Thoracic aorta (tissue), 2 donors: ENCODE measurements at regions not wholly inside any gene's neighbourhood (a gene's known extent, or its start where the extent isn't known, plus 50 kb on each side); places are given as distances from the start of the nearest gene placed in this dataset.

ENCODE experiments used
- ATAC-seq: fragments of 150-250 bp; one replicate; pipeline ENCODE4 v1.8.0; 2017; ENCODE audit warnings: low read depth; ENCODE audit not compliant: insufficient number of reproducible peaks, low FRiP score
- DNase-seq: peaks from one replicate; pipeline ENCODE4 v3.0.0-alpha.2; 2020; ENCODE audit warnings: low spot score
- H3K27ac ChIP-seq, 2 donors: fragments of 200-600 bp; sonication (generic); 1 replicate in 1 of 2; 2 replicates in 1 of 2; pipeline ENCODE4 v1.5.1; 2016; ENCODE audit warnings: mild to moderate bottlenecking in 2 of 2, moderate library complexity in 2 of 2
- H3K27me3 ChIP-seq: fragments of 200-600 bp; sonication (generic); replicated peaks from 2 replicates; pipeline ENCODE4 v1.6.0; 2016; ENCODE audit warnings: mild to moderate bottlenecking; ENCODE audit not compliant: insufficient read depth
- H3K36me3 ChIP-seq: fragments of 200-600 bp; sonication (generic); one replicate; pipeline ENCODE4 v1.5.1; 2016
- H3K4me1 ChIP-seq, 2 donors: fragments of 200-600 bp; sonication (generic); 1 replicate in 1 of 2; 2 replicates in 1 of 2; pipeline versions ENCODE4 v1.5.1 to v1.6.0; 2016; ENCODE audit warnings: low read depth in 2 of 2, mild to moderate bottlenecking in 1 of 2; ENCODE audit not compliant: control insufficient read depth in 1 of 2
- H3K4me3 ChIP-seq: fragments of 200-600 bp; sonication (generic); 2 replicates; pipeline ENCODE4 v1.5.1; 2016; ENCODE audit warnings: mild to moderate bottlenecking
- H3K9me3 ChIP-seq: fragments of 200-600 bp; sonication (generic); 2 replicates; pipeline ENCODE4 v1.5.1; 2016
- CTCF ChIP-seq: fragments of 200-600 bp; sonication (generic); IDR thresholded peaks from one replicate; pipeline ENCODE4 v1.5.1; 2019; ENCODE audit warnings: antibody characterized with exemption

GRCh38 chr10:47116445-47116844 lies 183.6 kb upstream of the GDF10 start:
- no peak for TF ChIP-seq CTCF
- peaks cover 0 to 25% of the 10 kb centered on the region in 2 donors for H3K4me1 ChIP-seq
- no peaks in the 10 kb centered on the region for H3K9me3 ChIP-seq
- H3K4me3 ChIP-seq: no peak overlapping the region
- no peak overlapping the region for H3K27ac ChIP-seq
- DNase-seq: no peak
- no peak for ATAC-seq
- no peaks in the 10 kb centered on the region for H3K27me3 ChIP-seq
- H3K36me3 ChIP-seq: no peaks in the 10 kb centered on the region

- no peak for TF ChIP-seq CTCF
- Histone ChIP-seq H3K9me3 (no peaks in the 10 kb centered on the region), H3K27me3 (no peaks in the 10 kb centered on the region), H3K4me3 (no peak overlapping the region), H3K4me1 (peaks cover 0 to 25% of the 10 kb centered on the region in 2 donors), H3K27ac (no peak overlapping the region), H3K36me3 (no peaks in the 10 kb centered on the region)
- DNase-seq: no peak
- no peak for ATAC-seq
Observed at GRCh38 chr10:47118326-47118725, 181.7 kb upstream of the GDF10 start.

GRCh38 chr10:47121336-47121735 lies 178.7 kb upstream of the GDF10 start:
- DNase-seq (no peak), ATAC-seq (no peak)
- H3K9me3 ChIP-seq: no peaks in the 10 kb centered on the region

GRCh38 chr10:47123716-47124288 lies 176.2 kb upstream of the GDF10 start:
- Histone ChIP-seq H3K4me3 (no peak overlapping the region), H3K9me3 (no peaks in the 10 kb centered on the region), H3K27me3 (no peaks in the 10 kb centered on the region), H3K4me1 (no peaks in the 10 kb centered on the region), H3K27ac (no peak overlapping the region), H3K36me3 (no peaks in the 10 kb centered on the region)
- no peak for DNase-seq
- no peak for ATAC-seq
- no peak for TF ChIP-seq CTCF

More at GRCh38 chr10:47121336-47121735, 178.7 kb upstream of the GDF10 start:
- no peak overlapping the region for H3K27ac ChIP-seq
- TF ChIP-seq CTCF: no peak
- H3K27me3 ChIP-seq: no peaks in the 10 kb centered on the region
- peaks cover 0 to 8% of the 10 kb centered on the region in 2 donors for H3K4me1 ChIP-seq
- no peaks in the 10 kb centered on the region for H3K36me3 ChIP-seq
- H3K4me3 ChIP-seq: no peak overlapping the region

- H3K27ac ChIP-seq: no peak overlapping the region
- H3K9me3 ChIP-seq: no peaks in the 10 kb centered on the region
- H3K27me3 ChIP-seq: no peaks in the 10 kb centered on the region
- H3K4me1 ChIP-seq: no peaks in the 10 kb centered on the region
- TF ChIP-seq CTCF: no peak
- ATAC-seq (no peak), DNase-seq (no peak)
- no peaks in the 10 kb centered on the region for H3K36me3 ChIP-seq
- no peak overlapping the region for H3K4me3 ChIP-seq
Observed at GRCh38 chr10:47127188-47127785, 172.7 kb upstream of the GDF10 start.
